GM18498 (cell line): ENCODE measurements at regions not wholly inside any gene's neighbourhood (a gene's known extent, or its start where the extent isn't known, plus 50 kb on each side); places are given as distances from the start of the nearest gene placed in this dataset.
"Not testable (repeated sequence)": the region's sequence is repeated elsewhere in the genome, so short reads cannot be mapped to it uniquely, and the experiment has no call there.

ENCODE experiments used
- ATAC-seq: cut with Tn5 transposase; IDR thresholded peaks from one replicate; pipeline ENCODE4 v1.9.1; 2021; ENCODE audit warnings: mild to moderate bottlenecking, moderate library complexity; ENCODE audit not compliant: unreplicated experiment

DNA sequence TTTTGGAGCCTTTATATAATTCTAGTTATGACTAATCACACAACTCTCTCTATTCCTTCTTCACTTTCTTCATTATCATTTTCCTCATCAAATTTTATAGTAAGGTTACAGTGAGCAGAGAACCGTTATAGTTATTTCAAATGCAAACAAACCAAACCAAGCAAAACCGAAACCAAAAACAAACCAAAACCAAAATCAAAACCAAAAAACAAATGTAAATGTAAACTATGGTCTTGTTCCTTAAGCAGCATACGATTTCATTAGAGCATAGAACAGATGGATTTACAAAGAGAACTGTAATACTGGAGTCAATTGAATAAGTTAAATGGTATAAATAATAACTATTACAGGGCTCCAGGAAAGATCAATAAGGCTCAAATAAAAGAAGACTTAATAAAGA is 447.1 kb downstream of the LRRC70 start:
- ATAC-seq, result peak; percentile 69

DNA sequence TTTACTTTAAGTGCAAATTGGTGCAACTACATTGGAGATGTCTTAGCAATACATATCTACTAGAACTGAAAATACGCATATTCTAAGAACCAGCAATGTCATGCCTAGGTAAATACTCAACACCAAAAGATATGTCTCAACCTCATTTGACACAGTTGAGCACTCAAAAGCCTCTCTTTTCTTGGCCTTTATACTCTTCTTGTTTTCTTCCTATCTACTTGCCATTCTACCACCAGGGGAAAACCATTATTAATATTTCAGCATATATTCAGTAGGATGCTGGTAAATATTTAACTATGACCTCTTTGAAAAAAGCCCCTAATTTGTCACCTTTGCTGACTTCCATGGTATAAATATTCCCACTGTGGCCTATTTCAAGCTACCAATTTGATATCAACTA is 443.8 kb downstream of the LRRC70 start:
- ATAC-seq, result no peak

DNA sequence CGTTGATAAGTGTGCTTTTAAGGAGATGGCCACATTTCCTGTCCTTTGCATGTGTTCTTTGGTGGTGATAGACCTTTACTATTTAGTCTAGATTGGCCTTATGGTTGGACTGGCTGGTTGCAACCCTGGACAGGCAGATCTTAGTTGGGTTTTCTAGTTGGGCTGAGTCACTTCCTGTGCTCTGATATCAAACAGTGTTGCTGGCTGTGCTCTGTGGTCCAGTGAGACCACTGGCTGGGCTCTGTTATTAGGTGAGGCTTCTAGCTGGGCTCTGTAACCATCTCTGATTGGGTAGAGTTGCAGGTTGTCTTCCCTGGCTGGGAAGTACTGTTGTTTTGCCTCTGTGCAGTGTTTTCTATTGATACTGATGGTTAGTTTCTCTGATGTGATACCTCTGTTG is 432.5 kb downstream of the LRRC70 start:
- no peak for ATAC-seq

DNA sequence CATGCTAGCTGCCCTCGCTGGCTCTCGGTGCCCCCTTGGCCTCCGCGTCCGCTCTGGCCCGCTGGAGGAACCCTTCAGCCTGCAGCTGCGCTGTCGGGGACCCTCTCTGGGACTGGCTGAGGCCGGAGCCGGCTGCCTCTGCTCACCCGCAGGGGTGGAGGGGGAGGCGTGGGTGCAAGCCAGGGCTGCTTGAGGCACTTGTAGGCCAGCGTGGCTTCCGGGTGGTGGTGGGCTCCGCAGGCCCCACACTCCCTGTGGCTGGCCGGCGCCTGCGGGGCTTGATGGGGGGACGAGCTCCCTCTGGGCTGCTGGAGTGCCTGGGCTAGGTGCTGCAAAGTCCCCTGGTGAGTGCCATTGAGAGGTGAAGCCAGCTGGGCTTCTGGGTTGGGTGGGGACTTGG is 429.6 kb downstream of the LRRC70 start:
- no peak for ATAC-seq

DNA sequence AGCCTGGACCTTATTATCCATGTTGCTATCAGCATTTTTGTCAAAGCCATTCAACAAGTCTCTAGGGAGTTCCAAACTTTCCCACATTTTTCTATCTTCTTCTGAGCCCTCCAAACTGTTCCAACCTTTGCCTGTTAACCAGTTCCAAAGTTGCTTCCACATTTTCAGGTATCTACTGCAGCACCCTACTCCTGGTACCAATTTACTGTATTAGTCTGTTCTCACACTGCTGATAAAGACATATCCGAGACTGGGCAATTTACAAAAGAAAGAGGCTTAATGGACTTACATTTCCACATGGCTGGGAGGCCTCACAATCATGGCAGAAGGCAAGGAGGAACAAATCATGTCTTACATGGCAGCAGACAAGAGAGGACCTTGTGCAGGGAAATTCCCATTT is 416.2 kb downstream of the LRRC70 start:
- ATAC-seq, result not testable (repeated sequence)

DNA sequence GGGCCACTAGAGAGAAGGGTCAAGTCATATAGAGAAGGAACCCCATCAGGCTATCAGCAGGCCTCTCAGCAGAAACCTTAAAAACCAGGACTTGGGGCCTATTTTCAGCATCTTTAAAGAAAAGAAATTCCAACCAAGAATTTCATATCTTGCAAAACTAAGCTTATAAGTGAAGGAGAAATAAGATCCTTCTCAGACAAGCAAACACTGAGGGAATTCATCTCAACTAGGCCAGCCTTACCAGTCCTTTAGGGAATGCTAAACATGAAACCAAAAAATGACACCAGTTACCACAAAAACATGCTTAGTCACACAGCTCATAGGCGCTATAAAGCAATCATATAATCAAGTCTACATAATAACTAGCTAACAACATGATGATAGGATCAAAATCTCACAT is 407.1 kb downstream of the LRRC70 start:
- ATAC-seq, result no peak

DNA sequence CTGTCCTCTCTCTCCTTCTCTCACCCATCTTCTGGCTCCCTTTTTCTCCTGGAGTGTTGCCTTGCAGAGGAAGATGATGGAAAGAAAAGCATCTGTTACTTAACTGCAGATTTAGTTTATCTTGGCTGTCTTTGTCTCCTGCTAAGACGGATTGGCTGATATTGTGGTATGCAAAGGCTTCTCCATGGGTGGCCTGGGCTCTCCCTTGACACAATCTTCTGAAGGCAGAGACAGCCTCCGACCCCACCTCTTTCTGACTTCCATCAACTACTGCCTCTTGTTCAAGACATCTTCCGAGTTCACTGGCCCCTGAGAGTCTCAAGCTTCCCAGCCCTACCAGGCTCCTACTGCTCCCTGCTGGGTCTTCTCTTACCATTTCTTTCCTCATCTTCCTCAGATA is 403.7 kb downstream of the LRRC70 start:
- ATAC-seq, result no peak

DNA sequence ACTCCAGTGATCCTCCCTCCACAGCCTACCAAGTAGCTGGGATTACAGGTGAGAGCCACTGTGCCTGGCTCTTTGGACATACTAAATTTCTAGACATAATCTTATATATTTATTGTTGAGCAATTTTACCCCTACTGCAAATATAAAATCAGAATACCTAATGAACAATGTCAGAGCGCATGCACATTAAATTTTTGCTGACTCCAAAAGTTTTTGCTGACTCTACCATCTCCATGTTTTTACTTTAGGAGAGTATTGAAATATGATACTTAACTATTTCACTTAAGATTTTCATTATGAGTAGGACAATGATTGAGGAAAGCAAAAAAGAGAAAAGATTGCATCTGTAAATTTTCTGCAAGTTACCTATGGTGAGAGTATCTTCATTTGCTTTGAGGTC is 402.3 kb downstream of the LRRC70 start:
- no peak for ATAC-seq

DNA sequence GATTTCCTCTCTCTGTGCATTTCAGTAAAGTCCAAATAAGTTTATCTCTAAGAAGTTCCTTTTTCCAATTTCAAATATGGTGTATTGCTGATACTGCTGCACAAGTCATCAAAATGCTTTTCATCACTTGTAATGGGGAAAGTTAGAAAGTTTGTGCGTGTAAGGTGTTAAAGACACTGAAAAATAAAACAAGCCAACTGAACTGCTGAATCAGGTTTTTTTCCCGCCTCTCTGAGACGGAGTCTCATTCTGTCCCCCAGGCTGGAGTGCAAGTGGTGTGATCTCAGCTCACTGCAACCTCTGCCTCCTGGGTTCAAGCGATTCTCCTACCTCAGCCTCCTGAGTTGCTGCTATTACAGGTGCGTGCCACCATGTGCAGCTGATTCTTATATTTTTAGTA is 400.9 kb downstream of the LRRC70 start:
- no peak for ATAC-seq

DNA sequence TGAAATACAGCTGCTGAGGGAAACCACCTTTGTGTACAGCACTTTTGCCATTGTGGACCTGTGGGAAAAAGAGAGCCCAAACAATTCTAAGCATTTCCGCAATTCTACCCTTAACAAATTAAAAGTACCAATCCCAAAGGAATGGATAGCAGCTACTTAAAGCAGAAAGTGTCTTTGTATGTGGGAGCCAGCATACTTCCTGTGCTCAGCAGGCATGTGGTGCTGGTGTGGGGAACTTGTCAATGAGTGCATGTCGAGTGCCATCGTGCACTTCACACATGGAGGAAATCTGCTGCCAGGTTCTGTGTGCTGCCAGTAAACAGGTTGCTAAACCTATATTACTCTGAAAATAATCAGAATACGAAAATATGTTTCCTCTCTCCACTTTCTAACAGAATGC is 399.0 kb downstream of the LRRC70 start:
- no peak for ATAC-seq

DNA sequence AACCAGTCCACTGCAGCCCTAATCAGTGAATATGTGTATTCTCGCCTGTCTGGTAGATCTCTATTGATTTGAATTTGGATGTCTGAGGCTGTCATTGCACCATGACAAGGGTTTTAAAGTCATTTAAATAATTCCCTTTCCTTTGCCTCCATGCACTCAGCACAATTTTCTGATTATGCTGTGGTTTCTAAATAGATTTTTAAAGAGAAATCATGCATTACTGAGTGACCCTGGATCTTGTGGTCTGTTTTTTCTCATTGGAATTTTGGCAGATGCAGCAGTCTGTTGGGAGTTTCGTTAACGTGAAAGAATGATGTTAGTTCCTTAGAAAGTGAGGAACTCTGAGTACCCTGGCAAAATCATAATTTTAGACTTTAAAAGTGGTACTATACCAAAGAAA is 396.0 kb downstream of the LRRC70 start:
- ATAC-seq, result no peak

DNA sequence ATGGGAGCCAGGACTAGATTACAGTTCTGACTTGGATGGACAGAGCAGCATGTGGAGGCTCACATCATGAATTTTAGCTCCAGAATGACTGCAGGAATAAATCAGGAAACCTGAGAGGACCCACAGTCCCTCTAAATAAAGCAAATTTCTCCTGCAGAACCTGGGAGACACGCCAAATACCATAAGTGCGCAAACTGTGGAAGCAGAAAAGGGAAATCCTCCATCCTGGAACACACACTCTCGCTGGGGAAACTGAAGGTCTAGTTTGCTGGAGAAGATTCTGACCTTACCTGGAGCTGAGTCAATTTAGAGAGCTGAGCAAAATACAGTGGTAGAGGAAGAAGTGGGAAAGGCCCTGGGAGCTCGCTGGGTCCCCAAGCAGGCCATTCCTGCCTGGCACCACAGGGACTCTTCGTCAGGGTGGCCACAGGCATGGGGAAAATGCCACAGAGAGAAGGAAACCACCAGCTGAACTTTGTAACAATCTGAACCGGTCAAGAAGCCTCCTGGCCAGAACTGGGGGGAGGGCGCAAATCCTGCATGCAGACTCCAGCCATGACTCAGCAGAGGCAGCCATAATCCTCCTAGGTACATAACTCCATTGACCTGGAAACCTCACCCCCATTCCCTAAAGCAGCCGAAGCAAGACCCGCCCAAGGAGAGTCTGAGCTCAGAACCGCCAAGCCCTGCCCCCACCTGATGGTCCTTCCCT is 390.9 kb downstream of the LRRC70 start:
- no peak for ATAC-seq

DNA sequence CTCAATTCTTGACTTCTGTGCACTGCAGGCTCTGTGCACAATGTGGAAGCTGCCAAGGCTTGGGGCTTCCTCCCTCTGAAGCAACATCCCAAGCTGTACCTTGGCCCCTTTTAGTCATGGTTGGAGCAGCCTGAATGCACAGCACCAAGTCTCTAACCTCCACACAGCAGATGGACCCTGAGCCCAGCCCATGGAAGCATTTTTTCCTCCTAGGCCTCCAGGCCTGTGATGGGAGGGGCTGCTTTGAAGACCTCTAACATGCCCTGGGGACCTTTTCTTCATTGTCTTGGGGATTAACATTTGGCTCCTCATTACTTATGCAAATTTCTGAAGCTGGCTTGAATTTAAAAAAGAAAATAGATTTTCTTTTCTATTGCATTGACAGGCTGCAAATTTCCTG is 385.8 kb downstream of the LRRC70 start:
- ATAC-seq, result no peak

DNA sequence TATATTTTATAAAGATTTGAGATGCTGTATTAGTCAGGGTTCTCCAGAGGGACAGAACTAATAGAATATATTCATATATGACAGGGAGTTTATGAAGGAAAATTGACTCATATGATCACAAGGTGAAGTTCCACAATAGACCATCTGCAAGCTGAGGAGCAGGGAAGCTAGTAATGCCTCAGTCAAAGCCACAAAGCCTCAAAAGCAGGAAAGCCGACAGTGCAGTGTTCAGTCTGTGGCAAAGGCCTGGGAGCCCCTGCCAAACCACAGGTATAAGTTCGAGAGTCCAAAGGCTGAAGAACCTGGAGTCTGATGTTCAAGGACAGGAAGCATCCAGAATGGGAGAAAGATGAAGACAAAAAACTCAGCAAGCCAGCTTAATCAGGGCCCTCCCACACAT is 382.2 kb downstream of the LRRC70 start:
- no peak for ATAC-seq

DNA sequence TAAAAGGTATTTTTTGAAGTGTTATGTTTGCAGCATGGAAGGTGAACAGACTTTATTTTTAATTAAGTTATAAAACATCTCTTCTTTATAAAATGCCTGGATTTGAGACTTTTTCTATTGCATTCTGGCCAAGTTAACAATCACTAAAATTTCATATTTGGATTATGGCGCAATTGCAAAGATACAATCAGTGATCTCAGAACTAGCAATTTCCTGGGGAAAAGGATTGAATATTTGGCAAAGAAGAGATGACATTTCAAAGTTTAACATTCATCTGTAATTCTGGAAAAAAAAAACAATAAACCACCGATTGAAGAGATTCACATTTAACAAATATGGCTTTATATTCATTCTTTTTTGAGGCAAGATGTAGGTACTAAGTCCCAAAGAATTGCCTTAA is 378.0 kb downstream of the LRRC70 start:
- ATAC-seq, result no peak

DNA sequence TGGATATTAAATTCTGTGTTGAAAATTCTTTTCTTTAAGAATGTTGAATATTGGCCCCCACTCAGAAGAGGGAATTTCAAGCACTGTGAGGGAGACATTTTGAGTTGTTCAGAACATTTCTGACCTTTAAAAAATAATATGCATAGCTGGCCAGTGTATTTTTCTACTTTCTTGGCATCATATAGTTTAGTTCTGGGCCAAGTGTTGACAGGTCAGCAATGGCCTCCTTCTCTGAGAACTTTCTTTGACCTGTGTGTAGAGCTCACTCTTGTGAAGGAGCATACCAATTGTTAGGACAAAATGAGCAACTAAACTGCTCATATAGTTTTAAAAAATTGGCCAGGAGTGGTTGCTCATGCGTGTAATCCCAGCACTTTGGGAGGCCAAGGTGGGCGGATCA is 376.0 kb downstream of the LRRC70 start:
- no peak for ATAC-seq

DNA sequence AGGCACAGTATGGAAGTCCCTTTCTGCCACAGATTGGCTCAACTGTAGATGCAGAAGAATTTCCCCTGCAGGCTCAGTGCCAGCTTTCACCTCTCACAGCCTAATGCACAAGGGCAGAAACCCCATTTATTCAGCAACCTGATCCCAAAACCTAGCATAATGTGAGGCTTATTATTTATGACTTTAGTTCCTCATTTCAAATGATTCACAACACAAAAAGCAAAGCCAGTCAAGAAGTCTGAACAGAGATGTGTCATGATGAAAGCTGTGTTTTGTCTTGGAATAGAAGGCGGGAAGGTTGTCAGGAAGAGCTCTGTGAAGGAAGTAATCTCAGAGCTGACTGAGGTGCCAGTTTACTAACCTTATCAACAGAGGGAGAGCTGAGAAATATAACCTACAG is 369.7 kb downstream of the LRRC70 start:
- ATAC-seq, result no peak

DNA sequence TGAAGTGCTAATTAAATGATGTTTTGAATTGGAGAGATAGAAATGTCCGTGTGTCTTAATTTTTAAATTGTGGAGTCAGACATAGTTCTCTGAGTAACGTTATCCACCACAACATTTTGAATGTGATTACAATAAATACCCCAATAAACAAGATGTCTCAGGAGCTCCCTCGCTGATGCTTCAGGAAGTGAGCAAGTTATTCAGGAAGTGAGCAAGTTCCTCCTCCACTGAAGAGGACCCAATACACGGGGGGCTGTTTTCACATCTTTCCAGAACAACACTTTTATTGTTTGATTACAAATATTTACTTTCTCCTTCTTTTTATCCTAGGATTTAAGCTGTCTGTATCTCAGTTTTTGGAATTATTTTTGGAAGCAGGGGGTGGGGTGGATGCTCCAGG is 363.8 kb downstream of the LRRC70 start:
- ATAC-seq, result no peak

DNA sequence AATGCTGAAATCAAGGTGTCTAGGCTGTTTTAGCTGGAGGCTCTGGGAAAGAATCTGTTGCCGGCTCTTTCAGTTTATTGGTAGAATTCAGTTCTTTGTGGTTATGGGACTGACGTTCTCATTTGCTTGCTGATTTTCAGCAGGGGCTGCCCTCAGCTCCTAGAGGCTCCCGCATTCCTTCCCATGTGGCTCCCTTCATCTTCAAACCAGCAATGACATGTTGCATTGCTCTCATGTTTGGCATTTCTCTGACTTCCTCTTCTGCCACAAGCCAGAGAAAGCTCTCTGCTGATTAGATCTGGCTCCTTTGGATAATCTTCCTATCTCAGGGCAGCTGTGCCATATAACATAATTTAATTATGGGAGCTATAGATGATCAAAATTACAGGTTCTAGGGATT is 360.3 kb downstream of the LRRC70 start:
- ATAC-seq, result no peak

DNA sequence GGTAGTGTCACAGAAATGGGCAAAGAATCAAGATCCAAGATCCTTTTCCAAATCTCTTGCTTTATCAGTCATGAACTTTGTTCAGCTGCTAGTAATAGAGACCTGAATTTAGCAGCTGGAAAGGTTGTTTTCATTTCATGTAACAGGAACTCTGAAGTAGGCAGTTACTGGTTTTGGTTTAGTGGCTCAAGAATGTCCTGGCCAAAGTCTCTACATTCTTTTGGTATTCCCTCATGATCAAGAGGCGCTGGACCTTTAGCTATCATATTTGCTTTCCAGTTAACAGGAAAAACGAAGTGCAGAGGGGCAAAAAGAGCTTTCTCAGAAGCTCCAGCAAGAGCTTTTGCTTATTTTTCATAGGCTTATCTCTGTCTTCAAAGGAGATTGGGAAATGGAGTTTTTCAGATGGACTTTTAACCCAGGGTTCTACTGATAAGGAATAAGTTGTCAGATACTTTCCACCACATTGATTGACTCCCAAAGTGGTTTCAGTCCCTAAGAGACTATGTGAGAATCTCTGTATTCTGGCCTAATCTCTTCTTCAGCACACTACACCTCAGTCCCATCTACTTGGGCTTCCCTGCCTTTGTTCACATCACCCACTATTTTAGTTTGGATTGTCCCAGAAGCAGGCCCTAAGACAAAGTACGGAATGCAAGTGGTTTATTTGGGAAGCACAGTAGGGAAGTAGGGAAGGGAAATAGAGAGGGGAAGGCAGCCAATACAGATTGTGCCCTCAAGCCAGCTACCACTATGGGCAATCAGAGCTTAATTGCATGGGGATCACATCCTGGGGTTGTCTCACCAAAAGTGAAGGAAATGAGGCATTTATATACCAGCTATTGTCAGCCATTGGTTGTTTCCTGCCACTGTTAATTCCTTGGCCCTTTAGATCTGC is 359.3 kb downstream of the LRRC70 start:
- ATAC-seq, result no peak

DNA sequence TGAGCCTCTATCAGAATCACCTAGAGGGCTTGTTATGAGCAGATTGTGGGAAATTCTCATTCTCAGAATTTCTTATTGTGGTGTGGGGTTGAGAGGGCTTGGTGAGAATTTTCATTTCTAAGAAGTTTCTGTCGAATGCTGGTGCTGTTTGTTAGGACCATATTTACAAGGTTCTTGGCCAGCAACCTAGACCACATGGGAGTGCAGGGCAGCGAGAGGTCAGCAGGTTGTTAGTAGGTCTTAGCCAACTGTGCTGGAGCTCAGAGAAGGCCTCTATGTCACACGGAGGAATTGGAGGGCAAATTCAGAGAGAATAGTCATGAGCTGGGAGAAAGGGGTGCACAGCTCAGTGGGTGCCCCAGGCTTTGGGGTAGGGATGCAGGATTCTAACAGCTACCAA is 357.0 kb downstream of the LRRC70 start:
- ATAC-seq, result no peak

DNA sequence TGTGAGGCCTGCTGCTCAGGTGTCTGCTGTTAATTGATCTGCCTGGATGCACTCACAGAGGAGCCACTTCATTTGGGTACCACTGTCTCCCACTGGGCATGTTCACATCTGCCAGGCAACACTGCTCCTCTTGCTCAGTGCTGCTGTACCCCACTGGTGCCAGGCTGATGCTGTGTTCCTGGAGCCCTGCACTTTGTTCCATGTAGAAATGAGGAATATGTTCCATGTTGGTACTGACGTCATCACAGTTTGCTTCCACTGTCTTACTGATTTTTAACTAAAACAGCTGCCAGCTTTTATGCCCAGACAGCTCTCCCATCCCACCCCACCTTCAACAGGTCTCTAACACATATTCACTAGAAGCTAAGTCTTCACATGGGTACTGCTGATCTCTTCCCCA is 355.7 kb downstream of the LRRC70 start:
- ATAC-seq, result no peak
